H1 (cell line): ENCODE measurements at regions not wholly inside any gene's neighbourhood (a gene's known extent, or its start where the extent isn't known, plus 50 kb on each side); places are given as distances from the start of the nearest gene placed in this dataset.

Experiments used
- CTCF ChIA-PET: fragments of 300-600 bp; sonication (Branson Sonifier 250); formaldehyde crosslinking; loops from one replicate; lab custom pipeline; 2021; ENCODE audit not compliant: partially characterized antibody; lab: Charles Lee
- POLR2A ChIA-PET: fragments of 300-600 bp; sonication (Branson Sonifier 250); formaldehyde crosslinking; loops from one replicate; lab custom pipeline; 2021; ENCODE audit warnings: inconsistent platforms; ENCODE audit not compliant: partially characterized antibody; lab: Charles Lee
- DNase-seq, 2 experiments: peaks; one replicate each; pipeline versions ENCODE4 v3.0.0 to v3.0.0-alpha.2; 2010 to 2022; ENCODE audit warnings: low spot score in 2 of 2, low read depth in 1 of 2, mixed read lengths in 1 of 2
- FAIRE-seq: peaks from 2 replicates; lab custom pipeline; 2011; peaks lifted over from hg19 to GRCh38; lab: Jason Lieb, UNC
- H2AFZ ChIP-seq: 2 replicates; pipeline ENCODE4 v1.8.1; 2012; ENCODE audit warnings: low read length, inconsistent platforms
- H2AK5ac ChIP-seq: 2 replicates; pipeline ENCODE4 v1.6.1; 2013; ENCODE audit warnings: low read depth, low read length
- H2BK120ac ChIP-seq: replicated peaks from 2 replicates; pipeline ENCODE3; 2013; ENCODE audit warnings: low read depth, low read length, inconsistent platforms
- H2BK12ac ChIP-seq: 2 replicates; pipeline ENCODE4 v1.6.1; 2013; ENCODE audit warnings: low read depth, low read length
- H2BK15ac ChIP-seq: 2 replicates; pipeline ENCODE4 v1.6.1; 2013; ENCODE audit warnings: low read length
- H2BK20ac ChIP-seq: 2 replicates; pipeline ENCODE4 v1.6.1; 2013; ENCODE audit warnings: low read length
- H2BK5ac ChIP-seq: 2 replicates; pipeline ENCODE4 v1.6.1; 2013; ENCODE audit warnings: low read depth, low read length
- H3K14ac ChIP-seq: 2 replicates; pipeline ENCODE4 v1.6.1; 2013; ENCODE audit warnings: inconsistent platforms; ENCODE audit not compliant: insufficient read length
- H3K18ac ChIP-seq: 2 replicates; pipeline ENCODE4 v1.6.1; 2013; ENCODE audit warnings: low read length; ENCODE audit errors: extremely low read depth
- H3K23ac ChIP-seq: 2 replicates; pipeline ENCODE4 v1.6.1; 2013; ENCODE audit warnings: inconsistent platforms; ENCODE audit not compliant: insufficient read length
- H3K23me2 ChIP-seq: 2 replicates; pipeline ENCODE4 v1.6.1; 2013; ENCODE audit warnings: low read depth, low read length
- H3K27ac ChIP-seq: 2 replicates; pipeline ENCODE4 v1.6.1; 2011; ENCODE audit warnings: low read depth, low read length, inconsistent platforms
- H3K27me3 ChIP-seq, 4 experiments: replicated peaks in 1 of 4; 1 replicate in 1 of 4; 2 replicates in 3 of 4; pipeline versions ENCODE4 v1.6.1 to v1.8.1; 2011 to 2013; ENCODE audit warnings: low read length in 3 of 4, mild to moderate bottlenecking in 3 of 4, inconsistent platforms in 2 of 4, mixed read lengths in 2 of 4, moderate library complexity in 1 of 4; ENCODE audit not compliant: control insufficient read depth in 3 of 4, insufficient read depth in 3 of 4; ENCODE audit errors: extremely low read depth in 1 of 4
- H3K36me3 ChIP-seq, 4 experiments: 2 replicates each; pipeline versions ENCODE4 v1.6.1 to v1.8.1; 2011 to 2013; ENCODE audit warnings: mild to moderate bottlenecking in 4 of 4, low read length in 3 of 4, moderate library complexity in 2 of 4, control low read depth in 1 of 4, inconsistent platforms in 1 of 4; ENCODE audit not compliant: insufficient read depth in 4 of 4, control insufficient read depth in 2 of 4
- H3K4ac ChIP-seq: replicated peaks from 2 replicates; pipeline ENCODE3; 2013; ENCODE audit warnings: low read length, low read depth, mixed read lengths, inconsistent platforms; ENCODE audit not compliant: insufficient read length
- H3K4me1 ChIP-seq, 4 experiments: replicated peaks in 1 of 4; 1 replicate in 1 of 4; 2 replicates in 3 of 4; pipeline versions ENCODE4 v1.6.1 to v1.8.1; 2011 to 2013; ENCODE audit warnings: low read length in 3 of 4, inconsistent platforms in 2 of 4, mixed read lengths in 1 of 4; ENCODE audit not compliant: insufficient read depth in 4 of 4, control insufficient read depth in 3 of 4
- H3K4me2 ChIP-seq, 2 experiments: 2 replicates each; pipeline versions ENCODE4 v1.6.1 to v1.8.1; 2011 to 2013; ENCODE audit warnings: low read depth in 2 of 2, low read length in 2 of 2, control low read depth in 1 of 2, inconsistent platforms in 1 of 2, mild to moderate bottlenecking in 1 of 2; ENCODE audit not compliant: insufficient read depth in 1 of 2
- H3K4me3 ChIP-seq, 4 experiments: fragments of 200-600, 300-600 bp in 1 of 4; sonication (generic), shearing (Covaris generic), sonication (Bioruptor Twin) in 1 of 4; 2 replicates each; pipeline versions ENCODE4 v1.5.1 to v1.8.1; 2011 to 2016; ENCODE audit warnings: low read length in 4 of 4, low read depth in 3 of 4, control low read depth in 2 of 4, inconsistent platforms in 2 of 4, mild to moderate bottlenecking in 2 of 4, mixed read lengths in 1 of 4, moderate library complexity in 1 of 4; ENCODE audit not compliant: insufficient read depth in 2 of 4; ENCODE audit errors: extremely low read depth in 1 of 4
- H3K56ac ChIP-seq: replicated peaks from 2 replicates; pipeline ENCODE3; 2013; ENCODE audit warnings: low read depth, mild to moderate bottlenecking, mixed read lengths, low read length, inconsistent platforms; ENCODE audit not compliant: insufficient read length
- H3K79me1 ChIP-seq: 2 replicates; pipeline ENCODE4 v1.6.1; 2013; ENCODE audit warnings: low read depth, low read length, control low read depth
- H3K79me2 ChIP-seq, 2 experiments: 2 replicates each; pipeline versions ENCODE4 v1.6.1 to v1.8.1; 2012 to 2013; ENCODE audit warnings: low read length in 2 of 2, mild to moderate bottlenecking in 2 of 2, inconsistent platforms in 1 of 2; ENCODE audit not compliant: insufficient read depth in 2 of 2, control insufficient read depth in 1 of 2
- H3K9ac ChIP-seq, 4 experiments: replicated peaks in 1 of 4; 1 replicate in 1 of 4; 2 replicates in 3 of 4; pipeline versions ENCODE4 v1.6.1 to v1.8.1; 2011 to 2013; ENCODE audit warnings: low read depth in 3 of 4, low read length in 3 of 4, control low read depth in 2 of 4, mild to moderate bottlenecking in 2 of 4, moderate library complexity in 2 of 4, inconsistent platforms in 1 of 4; ENCODE audit errors: extremely low read depth in 1 of 4
- H3K9me3 ChIP-seq, 2 experiments: 2 replicates each; pipeline versions ENCODE4 v1.6.1 to v1.8.1; 2012 to 2013; ENCODE audit warnings: mild to moderate bottlenecking in 2 of 2, moderate library complexity in 2 of 2, control low read depth in 1 of 2, inconsistent platforms in 1 of 2, low read depth in 1 of 2, low read length in 1 of 2, mixed read lengths in 1 of 2; ENCODE audit not compliant: insufficient read depth in 2 of 2
- H4K20me1 ChIP-seq, 2 experiments: replicated peaks in 1 of 2; 2 replicates each; pipeline versions ENCODE3 to v1.8.1; 2011 to 2013; ENCODE audit warnings: inconsistent platforms in 2 of 2, low read length in 2 of 2, mild to moderate bottlenecking in 1 of 2; ENCODE audit not compliant: insufficient read depth in 2 of 2, control insufficient read depth in 1 of 2
- H4K5ac ChIP-seq: 2 replicates; pipeline ENCODE4 v1.6.1; 2013; ENCODE audit warnings: low read length, low read depth, mixed read lengths, inconsistent platforms; ENCODE audit not compliant: insufficient read length
- H4K8ac ChIP-seq: 2 replicates; pipeline ENCODE4 v1.8.0; 2013; ENCODE audit warnings: mild to moderate bottlenecking, moderate library complexity, low read length, inconsistent platforms; ENCODE audit not compliant: insufficient read depth; ENCODE audit errors: extremely low read depth
- H4K91ac ChIP-seq: replicated peaks from 2 replicates; pipeline ENCODE3; 2013; ENCODE audit warnings: low read length, mixed read lengths, inconsistent platforms; ENCODE audit not compliant: insufficient read length
- ATF2 ChIP-seq: IDR thresholded peaks from 2 replicates; pipeline ENCODE4 v1.6.1; 2012; ENCODE audit warnings: low read length, inconsistent platforms
- BCL11A ChIP-seq, 2 experiments: IDR thresholded peaks; one replicate each; pipeline ENCODE4 v1.6.1; 2011; ENCODE audit warnings: low read depth in 2 of 2, low read length in 2 of 2, mild to moderate bottlenecking in 2 of 2
- RNF2 ChIP-seq: fragments of 200-900, 300-1000 bp; sonication (generic); IDR thresholded peaks from 2 replicates; pipeline ENCODE4 v1.7.1; 2016; ENCODE audit warnings: borderline replicate concordance, low read depth, mild to moderate bottlenecking, antibody characterized with exemption, low read length; ENCODE audit not compliant: poor library complexity, severe bottlenecking; ENCODE audit errors: missing control alignments
- TBP ChIP-seq: IDR thresholded peaks from 2 replicates; pipeline ENCODE4 v1.6.1; 2011; ENCODE audit warnings: low read depth, low read length, improper control_type of control experiment
- YY1 ChIP-seq: IDR thresholded peaks from 2 replicates; pipeline ENCODE4 v1.6.1; 2011; ENCODE audit warnings: low read depth, mild to moderate bottlenecking, low read length
- WGBS, 2 experiments: shearing (Covaris generic) in 1 of 2; methylation state at CpG; one replicate each; pipeline versions ENCODE4 v1.1.6 to v1.1.7; 2013 to 2015; ENCODE audit warnings: low lambda C conversion rate in 2 of 2, mixed read lengths in 2 of 2, inconsistent platforms in 1 of 2, low coverage in 1 of 2, missing lambda C conversion rate in 1 of 2; ENCODE audit not compliant: insufficient replicate concordance in 2 of 2, insufficient coverage in 1 of 2, insufficient read length in 1 of 2; ENCODE audit errors: extremely low coverage in 1 of 2, missing lambda C conversion rate in 1 of 2; 5-methylcytosine and 5-hydroxymethylcytosine counted together

- Histone ChIP-seq H3K23ac (no peak overlapping the region), H4K8ac (no peak overlapping the region), H3K14ac (no peak overlapping the region), H3K79me2 (no peaks in the 10 kb centered on the region), H3K18ac (no peak overlapping the region), H3K4ac (no peak overlapping the region), H3K4me2 (no peak overlapping the region), H4K5ac (no peak overlapping the region), H3K79me1 (no peaks in the 10 kb centered on the region), H2AFZ (no peak overlapping the region), H3K4me3 (no peak overlapping the region), H2BK5ac (no peak overlapping the region), H3K23me2 (no peaks in the 10 kb centered on the region; the same call in 1 of the 2 replicates), H4K91ac (no peak overlapping the region), H3K27ac (no peak overlapping the region), H2BK12ac (no peak overlapping the region), H2AK5ac (no peak overlapping the region), H3K9ac (no peak overlapping the region), H3K27me3 (no peaks in the 10 kb centered on the region), H4K20me1 (no peaks in the 10 kb centered on the region), H3K4me1 (peaks cover 0 to 8% (median 1%) of the 10 kb centered on the region in 4 experiments; a peak in 3 of 7 replicates), H2BK20ac (no peak overlapping the region), H3K9me3 (no peaks in the 10 kb centered on the region), H2BK15ac (no peak overlapping the region), H2BK120ac (no peak overlapping the region), H3K56ac (no peak overlapping the region), H3K36me3 (no peaks in the 10 kb centered on the region)
- no peak for TF ChIP-seq TBP
- TF ChIP-seq ATF2, result no peak
- TF ChIP-seq BCL11A (IDR thresholded peaks at IDR 0.05; ENCODE audit: low read depth in 2 of 2, low read length in 2 of 2), result no peak
- no peak for TF ChIP-seq RNF2
- no peak for TF ChIP-seq YY1
- ChIA-PET POLR2A (no interaction called here), CTCF (interaction anchor here (0.7 to 1.4 kb wide), 2 partner anchors 22 to 58 kb away, joined by 4 read pairs; no protein-coding TSS in a partner anchor)
- 89% methylated on average over 4 of the region's 4 CpGs; no CpG with 5 or more reads in 1 of the 2 experiments for WGBS, 2 experiments
- FAIRE-seq (no peak), DNase-seq (no peak)
Observed at GRCh38 chr5:71960195-71960594, 147.1 kb upstream of the MAP1B start.
